GM19351 (cell line): ENCODE measurements at regions not wholly inside any gene's neighbourhood (a gene's known extent, or its start where the extent isn't known, plus 50 kb on each side); places are given as distances from the start of the nearest gene placed in this dataset.
"Not testable (repeated sequence)": the region's sequence is repeated elsewhere in the genome, so short reads cannot be mapped to it uniquely, and the experiment has no call there.

Experiments
- ATAC-seq: cut with Tn5 transposase; IDR thresholded peaks from one replicate; pipeline ENCODE4 v1.9.1; 2021; ENCODE audit warnings: mild to moderate bottlenecking, moderate library complexity; ENCODE audit not compliant: unreplicated experiment

DNA sequence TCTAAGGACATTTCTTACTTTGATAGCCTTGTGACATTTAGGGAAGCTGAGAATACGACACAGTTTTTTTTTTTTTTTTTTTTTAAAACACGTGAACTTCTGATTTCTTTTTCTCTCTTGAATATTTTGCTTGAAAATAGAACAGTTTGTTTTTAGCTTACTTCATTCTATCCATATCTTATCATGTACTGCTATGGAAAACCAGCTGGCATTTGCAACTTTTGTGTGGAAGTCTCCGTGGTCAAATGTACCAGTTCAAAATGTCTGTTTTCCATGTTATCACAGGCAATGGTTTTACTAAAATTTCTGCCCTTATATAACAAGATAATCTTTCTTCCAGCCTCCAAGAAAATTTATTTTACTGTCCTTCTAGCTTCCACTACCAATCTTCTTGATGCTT lies 821.6 kb downstream of the DNAJB9 start:
- no peak for ATAC-seq

DNA sequence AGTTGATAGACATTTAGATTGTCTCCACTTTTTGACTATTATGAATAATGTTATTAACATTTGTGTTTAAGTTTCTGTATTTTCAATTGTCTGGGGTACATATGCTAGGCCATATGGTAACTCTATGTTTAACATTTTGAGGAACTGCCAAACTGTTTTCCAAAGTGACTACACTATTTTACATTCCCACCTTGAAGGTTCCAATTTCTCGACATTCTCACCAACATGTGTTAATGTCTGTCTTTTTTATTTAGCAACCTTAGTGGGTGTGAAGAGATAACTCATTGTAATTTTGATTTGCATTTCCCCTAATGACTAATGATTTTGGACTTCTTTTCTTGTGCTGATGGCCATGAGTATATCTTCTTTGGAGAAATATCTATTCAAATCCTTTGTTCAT lies 832.4 kb downstream of the DNAJB9 start:
- ATAC-seq: no peak

DNA sequence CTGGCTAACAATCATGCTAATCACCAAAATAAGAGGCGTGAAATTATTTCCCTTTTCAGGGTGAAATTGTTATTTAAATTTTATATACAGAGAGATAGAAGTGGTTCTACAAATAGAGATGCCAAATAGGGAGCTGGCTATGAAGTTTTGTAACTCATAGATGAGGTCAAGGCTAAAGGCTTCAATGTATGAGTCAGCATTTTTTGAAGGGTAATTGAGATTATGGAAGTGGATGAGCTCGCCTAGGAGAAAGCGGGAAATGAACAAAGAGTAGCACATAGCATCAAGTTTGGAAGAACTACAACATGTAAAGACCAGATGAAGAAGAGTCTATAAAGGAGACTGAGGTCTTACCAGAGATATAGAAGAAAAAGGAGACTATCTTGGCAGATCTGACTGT lies 838.1 kb downstream of the DNAJB9 start:
- ATAC-seq: no peak

DNA sequence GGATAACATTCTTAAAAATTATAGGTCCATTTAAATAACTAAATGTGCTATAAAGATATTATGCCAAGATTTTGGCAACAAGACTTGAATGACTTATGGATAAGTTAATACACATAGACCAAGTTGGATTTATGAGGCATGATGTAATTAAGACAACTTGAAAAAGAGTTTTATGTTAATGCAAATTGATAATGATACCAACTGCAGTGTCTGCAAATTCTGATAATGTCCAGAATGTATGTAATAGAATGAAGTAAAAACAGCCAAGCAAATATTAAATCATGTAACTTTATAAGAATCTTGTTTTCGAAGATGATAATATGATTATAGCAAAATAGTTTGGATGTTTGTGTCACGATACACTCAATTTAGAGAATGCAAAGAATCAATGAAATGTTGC lies 868.3 kb downstream of the DNAJB9 start:
- no peak for ATAC-seq

DNA sequence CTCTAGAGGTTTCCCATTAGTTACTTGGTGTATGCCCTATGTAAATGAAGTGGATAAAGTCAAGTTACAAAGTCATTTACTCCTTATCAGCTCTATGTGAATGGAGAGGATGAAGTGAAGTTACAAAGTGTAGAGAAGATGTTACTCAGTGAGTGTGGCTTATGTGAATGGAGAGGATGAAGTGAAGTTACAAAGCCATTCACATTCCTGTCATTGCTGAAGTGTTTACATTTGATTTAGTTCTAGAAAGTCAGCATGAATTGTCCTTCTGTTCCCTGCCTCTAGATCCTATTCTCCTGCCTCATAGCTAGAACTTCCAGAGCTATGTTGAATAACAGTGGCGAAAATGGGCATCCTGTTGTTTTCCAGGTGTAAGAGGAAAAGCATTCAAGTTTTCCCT lies 880.1 kb downstream of the DNAJB9 start:
- ATAC-seq: no peak

DNA sequence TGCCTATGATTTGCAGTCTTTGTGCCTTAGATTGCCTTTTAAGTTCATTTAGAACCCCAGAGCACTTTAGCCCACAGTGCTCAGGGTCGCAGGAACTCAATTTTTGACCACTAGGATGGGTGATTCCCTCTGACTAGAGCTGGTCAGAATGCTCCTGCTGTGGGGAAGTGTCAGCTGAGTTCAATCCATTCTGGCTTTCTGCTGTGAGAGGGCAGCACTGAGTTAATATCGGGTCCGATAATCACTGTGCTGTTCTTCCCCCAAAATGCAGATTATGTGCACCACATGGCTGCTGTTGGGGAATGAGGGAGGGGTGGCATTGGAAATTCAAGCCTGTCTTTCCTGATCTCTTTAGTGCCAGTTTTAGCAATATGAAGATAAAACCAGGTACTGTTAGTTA lies 886.4 kb downstream of the DNAJB9 start:
- ATAC-seq: no peak

DNA sequence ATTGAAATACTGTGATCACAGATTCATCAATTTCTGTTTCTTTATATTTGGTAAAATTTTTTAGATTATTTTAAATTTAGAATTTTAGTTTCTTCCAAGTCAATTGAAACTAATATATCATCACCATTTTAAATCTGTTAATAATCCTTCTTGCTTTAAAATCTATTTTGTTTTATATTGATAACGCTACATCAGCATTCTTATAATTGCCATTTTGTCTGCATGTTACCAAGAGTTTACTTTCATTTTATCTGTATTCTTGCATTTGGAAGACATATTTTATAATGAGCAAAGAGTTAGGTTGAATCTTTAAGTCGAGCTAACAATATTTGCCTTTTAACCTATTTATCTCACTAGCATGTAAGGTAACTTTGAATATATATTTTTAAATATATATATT lies 890.6 kb downstream of the DNAJB9 start:
- ATAC-seq: no peak

DNA sequence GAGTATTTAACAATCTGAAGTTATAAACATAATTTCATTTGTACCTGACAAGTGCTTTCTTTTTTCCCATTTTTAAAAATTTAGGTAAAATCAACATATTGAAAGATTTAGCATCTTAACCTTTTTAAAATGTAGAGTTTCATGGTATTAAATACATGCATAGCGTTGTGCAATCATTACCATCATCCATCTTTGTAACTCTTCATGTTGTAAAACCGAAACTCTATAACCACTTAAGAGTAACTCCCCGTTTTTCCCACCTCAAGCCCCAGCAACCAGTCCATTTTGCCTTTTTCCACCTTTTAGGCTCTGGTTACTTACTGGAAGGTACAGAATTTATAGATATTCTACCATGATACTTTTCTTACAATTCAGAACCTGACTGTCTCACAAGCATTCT lies 892.5 kb downstream of the DNAJB9 start:
- no peak for ATAC-seq

DNA sequence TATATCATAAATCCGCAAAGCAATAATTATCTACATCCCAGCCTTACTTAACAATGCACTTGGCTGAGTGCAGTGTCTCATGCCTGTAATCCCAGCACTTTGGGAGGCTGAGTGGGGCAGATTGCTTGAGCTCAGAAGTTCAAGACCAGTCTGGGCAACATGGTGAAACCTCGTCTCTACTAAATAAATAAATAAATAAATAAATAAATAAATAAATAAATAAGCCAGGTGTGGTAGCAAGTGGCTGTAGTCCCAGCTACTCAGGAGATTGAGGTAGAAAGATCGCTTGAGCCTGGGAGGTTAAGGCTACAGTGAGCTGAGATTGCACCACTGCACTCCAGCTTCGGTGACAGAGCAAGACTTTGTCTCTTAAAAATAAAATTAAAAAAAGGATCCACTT lies 898.1 kb downstream of the DNAJB9 start:
- ATAC-seq: not testable (repeated sequence)

DNA sequence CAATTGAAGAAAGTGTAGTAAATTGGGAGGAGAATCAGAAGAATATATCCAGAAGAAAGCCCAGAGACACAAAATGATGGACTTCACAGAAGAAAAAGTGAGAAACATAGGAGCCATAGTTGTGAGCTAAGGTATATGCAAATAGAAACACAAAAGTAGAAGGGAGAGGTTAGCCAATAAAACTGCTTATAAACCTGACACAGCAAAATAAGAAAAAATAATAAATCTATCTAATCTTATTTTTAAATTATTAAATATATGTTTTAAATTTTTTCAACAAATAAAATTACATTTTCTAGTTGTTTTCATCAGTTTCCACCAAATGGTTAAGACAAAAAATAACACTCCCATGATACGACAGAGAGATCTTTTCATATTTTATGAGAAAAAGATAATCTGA lies 903.5 kb downstream of the DNAJB9 start:
- ATAC-seq: no peak

DNA sequence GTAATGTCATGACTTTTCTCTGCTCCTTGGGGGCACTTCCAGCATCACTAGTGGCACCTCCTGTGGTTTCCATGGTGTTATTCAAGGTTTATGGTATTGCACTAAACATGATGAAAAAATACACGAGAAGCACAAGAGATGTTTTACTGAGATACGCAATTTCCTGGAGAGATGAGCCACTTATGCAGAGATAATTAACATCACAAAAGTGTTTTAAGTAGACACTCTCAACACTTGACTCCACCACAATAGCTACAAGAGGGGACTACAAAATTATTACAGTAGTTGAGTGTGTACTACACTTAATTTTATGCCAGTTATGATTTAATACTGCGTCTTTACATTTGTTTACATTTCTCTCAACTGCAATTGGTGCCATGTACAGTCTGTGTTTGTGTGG lies 906.7 kb downstream of the DNAJB9 start:
- no peak for ATAC-seq

DNA sequence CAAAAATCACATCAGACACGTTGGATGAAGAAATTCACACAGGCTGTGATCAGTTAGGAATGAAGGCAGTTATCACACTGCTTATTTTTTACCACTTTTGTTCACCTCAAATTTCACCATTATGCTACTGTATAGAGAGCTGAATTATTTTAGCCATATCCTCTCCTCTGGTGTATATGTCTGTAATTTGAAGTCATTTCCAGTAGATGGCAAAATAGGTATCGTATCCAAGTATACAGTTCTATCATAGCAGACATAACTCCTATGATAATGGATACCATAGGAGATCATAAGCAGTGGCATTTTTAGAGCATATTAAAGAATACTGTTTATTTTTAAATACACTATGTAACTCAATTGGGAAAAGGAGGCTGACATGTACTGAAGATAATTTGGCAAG lies 909.7 kb downstream of the DNAJB9 start:
- ATAC-seq: no peak

DNA sequence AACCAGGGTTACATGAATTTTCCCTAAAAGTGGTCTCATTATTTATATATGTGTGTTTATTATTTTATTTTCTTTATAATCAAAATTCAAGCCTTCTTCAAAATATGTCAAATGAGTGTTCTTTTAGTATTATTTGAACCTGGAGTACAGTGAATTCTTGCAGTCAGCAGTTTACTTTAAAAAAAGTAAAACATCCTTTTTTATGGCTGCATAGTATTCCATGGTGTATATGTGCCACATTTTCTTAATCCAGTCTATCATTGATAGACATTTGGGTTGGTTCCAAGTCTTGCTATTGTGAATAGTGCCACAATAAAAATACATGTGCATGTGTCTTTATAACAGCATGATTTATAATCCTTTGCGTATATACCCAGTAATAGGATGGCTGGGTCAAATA lies 920.9 kb downstream of the DNAJB9 start:
- not testable (repeated sequence) for ATAC-seq

DNA sequence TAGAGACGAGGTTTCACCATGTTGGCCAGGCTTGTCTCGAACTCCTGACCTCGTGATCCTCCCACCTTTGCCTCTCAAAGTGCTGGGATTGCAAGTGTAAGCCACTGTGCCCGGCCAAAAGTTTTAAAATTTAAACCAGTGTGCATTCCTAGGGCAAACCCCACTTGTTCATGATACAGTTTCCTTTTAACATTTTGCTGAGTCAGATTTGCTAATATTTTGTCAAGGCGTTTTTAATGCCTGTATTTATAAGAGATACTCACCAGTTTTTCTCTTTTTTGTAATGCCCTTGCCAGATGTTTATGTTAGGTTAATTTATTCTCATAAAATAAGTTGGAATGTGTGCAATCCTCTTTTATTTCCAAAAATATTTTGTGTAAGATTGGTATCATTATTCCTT lies 927.4 kb downstream of the DNAJB9 start:
- no peak for ATAC-seq

DNA sequence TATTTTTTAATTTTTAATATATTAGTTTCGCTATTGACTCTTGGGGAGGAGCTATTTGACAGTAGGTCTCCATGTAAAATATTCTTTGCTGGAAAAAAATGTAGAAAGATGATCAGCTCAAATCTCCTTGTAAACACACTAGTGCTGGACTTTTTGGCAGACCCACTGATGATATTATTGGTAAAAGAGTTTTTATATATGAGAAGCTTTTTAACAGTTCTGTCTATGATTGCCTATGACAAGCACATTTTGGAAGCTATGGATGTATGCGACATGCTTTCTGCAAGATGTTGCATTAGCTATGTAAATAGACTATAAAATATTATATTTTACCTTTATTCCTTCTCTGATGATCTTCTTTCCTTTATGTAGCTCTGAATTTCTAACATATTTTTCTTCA lies 928.5 kb downstream of the DNAJB9 start:
- no peak for ATAC-seq

DNA sequence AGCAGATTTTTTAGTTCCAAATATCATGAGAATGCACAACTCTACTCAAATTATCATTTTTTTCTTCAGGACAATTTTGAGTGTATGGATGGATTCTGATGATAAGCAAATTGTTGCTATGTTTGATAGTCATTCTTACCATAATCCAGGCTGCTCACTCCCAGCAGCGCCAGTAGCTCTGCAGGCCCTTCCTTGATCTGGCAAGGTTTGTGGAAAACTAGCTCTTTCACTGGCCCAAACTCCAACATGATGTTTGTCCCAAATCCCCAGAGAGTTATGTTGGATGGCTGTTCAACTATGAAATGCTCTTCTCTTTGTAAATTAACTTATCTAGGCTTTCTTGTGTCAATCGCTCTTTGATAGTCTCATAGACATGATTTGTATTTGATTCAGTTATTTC lies 933.7 kb downstream of the DNAJB9 start:
- ATAC-seq: no peak

DNA sequence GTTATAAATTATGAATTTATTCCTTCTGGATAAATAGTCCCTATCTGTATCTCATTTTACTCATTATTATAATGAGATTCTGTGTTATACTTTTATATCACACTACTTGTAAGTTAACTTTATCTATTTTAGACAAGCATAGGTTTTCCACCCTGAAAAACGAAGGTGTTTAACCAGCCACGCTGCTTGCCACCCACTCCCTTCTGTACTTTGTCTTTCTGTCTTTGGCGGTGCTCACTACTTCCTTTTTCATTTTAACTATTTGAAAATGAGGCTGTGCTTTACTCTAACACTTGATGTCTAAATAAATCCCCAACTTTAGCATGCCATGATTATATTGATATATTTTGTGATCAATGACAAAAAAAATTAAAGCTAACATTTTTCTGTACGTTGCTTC lies 952.9 kb downstream of the DNAJB9 start:
- no peak for ATAC-seq

DNA sequence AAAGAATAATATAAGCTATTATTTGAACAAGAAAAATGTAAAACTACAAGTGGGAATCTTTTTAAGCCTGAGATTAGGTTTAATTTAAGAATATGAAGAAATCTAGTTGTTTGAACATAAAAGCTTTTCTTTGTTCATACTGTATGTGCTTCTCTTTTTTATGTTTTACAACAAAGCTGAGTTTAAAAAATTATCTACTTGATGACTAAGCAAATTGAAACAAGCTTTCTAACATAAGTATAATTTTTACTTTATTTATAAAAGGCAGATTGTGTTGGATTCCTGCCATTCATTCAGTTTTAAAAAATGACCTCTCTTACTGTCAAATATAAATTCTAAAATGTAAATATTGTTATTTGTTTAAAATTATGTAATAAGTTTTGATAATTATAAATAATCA lies 958.2 kb downstream of the DNAJB9 start:
- ATAC-seq: no peak

DNA sequence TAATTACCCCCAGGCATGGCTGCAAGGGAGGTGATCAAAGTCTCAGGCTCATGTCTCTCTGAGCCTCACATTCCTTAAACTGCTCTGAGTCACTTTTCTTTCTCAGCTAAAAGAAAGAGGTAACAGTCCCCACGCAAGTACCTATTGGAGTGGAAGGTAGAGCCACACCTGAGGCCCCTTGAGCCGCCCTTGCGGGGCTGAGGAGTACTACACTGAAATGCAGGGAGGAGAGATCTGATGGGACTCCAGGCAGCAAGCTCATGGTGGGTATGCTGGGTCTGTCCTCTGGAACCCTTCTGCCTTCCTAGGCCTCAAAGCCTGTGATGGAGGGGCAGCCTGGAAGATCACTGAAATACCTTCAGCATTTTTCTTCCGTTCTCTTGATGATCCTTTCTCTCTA lies 960.0 kb downstream of the DNAJB9 start:
- no peak for ATAC-seq

DNA sequence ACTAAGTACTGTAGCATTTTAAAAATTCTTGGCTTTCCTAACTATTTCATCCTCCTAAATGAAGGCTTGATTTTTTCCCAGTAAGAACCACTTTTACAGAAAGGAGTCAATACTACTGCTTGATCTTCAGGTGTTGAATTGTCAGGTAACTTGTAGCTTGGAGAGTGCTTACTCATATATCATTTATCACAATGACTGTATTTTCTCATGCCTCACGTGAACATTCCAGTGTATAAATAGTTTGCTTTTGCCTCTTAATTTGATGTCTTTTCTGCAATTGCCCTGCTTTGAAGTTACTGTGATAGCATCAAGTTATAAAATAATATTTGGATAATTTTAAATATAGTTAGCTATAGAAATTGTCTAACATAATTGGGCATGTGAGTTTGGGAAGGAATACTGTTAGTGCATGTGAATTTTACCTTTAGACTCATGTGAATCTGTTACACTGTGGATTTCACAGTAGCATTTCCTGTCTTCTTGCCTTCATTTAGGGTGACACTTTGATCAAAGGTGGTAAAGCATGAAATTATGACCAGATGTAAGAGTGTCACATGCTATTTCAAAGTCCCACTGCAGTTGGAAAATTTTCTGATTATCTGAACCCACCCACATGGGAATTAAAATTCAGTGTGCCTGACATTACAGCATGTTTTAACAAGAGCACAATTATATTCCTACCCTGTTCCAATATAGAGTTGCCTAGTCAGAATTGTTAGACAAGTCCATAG lies 962.8 kb downstream of the DNAJB9 start:
- no peak for ATAC-seq

DNA sequence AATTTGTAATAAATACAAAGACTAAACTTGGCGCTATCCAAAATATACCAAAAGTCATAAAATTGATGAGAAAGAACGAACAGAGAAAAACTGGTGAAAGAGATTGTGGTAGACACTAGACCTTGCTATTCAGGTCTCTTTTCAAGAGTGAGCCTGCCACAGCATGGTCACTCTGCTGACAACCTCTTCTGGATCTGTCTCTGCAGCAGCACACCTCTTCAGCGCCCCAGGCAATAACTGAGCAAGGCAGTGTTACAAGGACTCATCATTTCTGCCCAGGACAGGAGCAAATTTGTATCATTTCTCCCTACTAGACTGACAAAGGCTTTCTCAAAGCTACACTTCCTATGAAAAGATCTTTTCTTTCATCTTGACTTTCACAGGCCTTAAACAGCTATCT lies 976.0 kb downstream of the DNAJB9 start:
- ATAC-seq: no peak

DNA sequence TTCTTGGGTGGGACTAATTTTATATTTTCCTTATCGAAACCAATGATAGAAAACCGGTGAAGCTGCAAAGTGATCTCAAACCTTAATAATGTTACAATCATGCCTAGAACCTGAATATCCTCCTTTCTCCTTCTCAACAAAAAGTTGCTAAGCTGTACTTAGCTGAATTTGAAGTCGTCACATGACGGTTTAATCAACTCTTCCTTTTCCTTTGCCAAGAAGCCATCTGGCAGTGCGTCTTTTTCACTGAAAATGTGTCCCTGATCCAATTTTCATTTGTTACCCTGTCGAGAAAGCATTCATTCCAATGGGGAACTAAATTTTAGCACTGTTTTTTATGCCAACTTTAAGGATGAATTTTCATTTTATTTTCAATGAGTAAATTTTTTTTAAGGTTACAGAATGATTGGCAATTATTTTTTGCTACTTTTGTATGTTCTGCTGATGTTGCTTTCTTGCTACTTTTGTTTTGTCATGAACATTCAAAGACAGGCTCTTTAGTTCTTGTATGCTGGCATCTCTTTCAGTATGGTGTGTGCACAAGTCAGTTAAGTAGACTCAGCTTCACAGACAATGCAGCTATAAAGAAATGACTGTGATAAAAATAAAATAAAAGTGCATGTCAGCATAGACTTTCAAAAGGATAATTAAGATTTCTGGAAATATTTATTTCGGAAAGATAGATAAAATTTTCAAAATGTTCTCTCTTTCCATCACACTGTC lies 980.0 kb downstream of the DNAJB9 start:
- no peak for ATAC-seq

DNA sequence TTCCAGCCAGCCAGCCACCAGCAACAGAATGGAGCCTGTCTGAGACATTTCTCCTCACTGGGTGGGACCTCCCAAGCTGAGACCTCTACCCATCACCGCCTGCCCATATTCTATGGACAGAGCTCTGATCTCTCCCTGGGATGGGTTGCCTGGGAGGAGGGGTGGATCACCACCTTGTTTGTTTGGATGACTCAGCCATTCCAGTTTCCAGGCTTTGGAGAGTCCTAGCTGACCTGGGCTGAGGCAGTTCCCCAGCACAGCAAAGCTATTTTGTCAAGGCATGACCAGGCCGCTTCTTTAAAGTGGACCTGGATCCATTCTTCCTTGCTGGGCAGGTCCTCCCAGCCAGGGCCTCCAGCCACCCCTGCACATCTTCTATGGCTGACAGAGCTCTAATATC lies 982.3 kb downstream of the DNAJB9 start:
- no peak for ATAC-seq
